SW 1271 (cell line): ENCODE measurements at regions not wholly inside any gene's neighbourhood (a gene's known extent, or its start where the extent isn't known, plus 50 kb on each side); places are given as distances from the start of the nearest gene placed in this dataset.

Experiments
- DNase-seq, 2 experiments: peaks; one replicate each; lab custom pipeline; 2025; lab: John Stamatoyannopoulos, UW

DNA sequence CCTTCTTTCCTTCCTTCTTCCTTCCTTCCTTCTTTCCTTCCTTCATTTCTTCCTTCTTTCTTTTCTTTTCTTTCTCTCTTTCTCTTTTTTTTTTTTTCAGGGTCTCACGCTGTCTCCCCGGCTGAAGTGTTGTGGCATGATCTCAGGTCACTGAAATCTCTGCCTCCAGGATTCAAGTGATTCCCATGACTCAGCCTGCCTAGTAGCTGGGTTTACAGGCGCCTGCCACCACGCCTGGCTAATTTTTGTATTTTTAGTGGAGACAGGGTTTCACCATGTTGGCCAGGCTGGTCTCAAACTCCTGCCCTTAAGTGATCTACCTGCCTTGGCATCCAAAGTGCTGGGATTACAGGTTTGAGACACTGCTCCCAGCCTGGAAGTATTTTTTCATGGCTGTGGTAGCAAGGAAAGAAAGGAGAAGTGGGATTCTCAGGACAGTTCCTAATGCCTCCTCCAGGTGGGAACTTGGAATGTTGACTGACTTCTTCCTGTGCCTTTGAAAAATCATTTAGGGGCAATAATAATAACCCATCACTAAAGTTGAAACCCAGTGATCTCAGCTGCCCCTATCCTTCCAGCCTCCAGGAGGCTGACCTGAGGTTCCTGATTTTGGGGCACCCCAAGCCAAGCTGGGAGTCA lies 89.3 kb upstream of the CELF4 start:
- no peak for DNase-seq

DNA sequence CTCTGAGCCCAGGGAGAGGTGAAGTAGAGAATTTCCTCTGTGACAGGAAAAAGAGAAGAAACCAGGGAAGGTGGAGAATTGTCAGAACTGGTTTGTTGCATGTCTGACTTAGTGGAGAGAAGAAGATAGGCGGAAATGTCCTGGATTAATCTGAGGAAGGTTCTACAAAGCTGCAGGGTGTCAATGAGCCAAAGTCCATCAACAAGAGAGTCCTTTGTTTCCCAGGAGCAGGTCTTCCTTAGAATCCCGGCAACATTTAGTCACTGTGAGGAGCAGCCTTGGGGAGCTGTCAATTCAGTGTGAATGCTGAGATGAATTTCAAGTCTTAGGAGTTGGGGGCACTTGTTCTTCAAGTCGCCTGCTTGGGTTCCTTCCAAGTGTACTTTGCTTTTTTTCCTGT lies 88.4 kb upstream of the CELF4 start:
- DNase-seq: no peak

GRCh38 chr18:37653618-37654017 lies 88.0 kb upstream of the CELF4 start:
- DNase-seq: no peak

DNA sequence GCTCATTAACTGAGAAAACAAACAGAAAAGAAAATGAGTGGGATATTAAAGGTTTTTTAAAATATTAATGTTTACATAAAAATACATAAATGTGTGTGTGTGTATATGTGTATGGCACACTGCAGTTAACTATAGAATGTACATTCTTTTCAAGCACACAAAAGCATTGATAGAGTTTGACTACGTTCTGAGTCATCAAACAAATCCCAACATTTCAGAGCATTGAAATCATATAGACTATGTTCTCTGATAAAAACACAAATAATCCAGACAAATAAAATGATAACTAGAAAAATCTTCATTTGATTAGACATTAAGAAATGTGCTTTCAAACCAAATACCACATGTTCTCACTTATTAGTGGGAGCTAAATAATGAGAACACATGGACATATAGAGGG lies 84.3 kb upstream of the CELF4 start:
- DNase-seq: no peak

GRCh38 chr18:37649416-37649815 lies 83.8 kb upstream of the CELF4 start:
- DNase-seq: no peak

DNA sequence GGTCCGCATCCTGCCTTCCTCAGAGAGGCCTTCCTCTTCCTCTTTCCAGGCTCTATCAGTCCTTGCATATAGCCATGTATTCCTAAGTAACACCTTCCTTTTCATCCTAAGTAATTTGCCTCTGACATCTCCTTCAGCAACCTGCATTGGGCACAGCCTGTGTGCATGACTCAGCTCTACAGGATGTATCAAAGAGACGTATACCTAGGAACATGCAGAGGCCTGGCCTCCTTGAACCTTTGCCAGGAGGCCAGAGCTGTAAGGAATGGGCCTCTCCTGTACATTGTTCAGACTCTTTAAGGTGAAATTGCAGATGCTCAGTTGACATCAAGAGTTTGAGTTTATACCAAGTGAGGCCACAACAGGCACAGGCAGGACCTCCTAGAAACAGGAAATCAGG lies 76.0 kb upstream of the CELF4 start:
- no peak for DNase-seq

- DNase-seq: no peak
Observed at GRCh38 chr18:37640504-37640903, 74.9 kb upstream of the CELF4 start.

DNA sequence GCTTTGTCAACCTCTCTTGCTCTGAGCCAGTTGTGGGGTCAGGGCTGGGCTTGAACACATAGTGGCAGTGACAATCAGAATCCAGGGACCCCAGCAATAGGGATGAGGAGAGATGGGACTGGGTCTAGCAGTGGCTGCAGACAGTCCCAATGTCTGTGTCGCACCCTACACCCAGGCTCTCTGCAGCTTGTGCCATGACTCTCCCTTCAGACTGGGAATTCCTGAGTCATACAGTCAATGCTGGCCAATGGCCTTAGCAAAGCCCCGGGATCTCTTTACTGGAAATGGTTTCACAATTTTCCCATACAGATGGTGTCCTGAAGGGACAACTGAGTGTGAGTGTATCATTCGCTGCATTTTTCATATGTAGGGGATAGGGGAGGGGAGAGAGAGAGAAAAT lies 74.2 kb upstream of the CELF4 start:
- DNase-seq: no peak

DNA sequence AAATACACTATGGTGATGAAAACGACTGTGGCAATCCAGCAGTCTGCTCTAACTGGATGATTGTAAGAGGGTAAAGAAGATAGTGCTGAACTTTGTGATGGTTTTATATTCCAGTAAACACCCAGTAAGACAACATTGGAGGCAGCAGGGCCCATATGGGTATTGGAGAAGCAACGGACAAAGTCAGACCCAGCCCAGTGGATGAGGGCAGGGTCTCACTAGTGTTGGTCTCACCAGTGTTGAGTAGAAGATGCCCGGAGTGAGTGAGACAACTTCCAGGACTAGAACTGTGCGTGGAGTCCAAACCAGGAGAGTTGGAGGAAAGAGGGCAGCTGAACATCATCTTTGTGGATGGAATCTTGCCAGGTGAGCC lies 71.9 kb upstream of the CELF4 start:
- no peak for DNase-seq

GRCh38 chr18:37636831-37637477 lies 71.4 kb upstream of the CELF4 start:
- no peak for DNase-seq

DNA sequence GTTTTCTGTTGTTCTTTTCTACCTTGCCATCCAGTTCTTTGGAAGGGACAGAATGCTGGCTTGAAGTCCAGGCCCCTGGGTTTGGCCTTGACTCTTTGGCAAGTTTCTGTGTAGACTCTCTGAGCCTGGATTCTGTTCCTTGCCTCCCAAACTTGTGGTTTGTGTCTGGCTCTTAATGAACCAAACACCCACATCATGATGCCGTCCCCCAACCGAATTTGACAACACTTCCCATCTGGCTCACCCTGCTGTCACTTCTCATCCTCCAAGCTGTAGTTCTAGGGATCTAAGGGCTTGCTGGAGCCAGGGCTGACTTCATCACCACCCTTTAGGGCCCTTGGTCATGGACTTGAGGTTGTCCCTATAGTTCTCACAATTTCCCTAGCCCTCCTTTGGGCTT lies 68.9 kb upstream of the CELF4 start:
- no peak for DNase-seq

- no peak for DNase-seq
Observed at GRCh38 chr18:37631422-37631821, 65.8 kb upstream of the CELF4 start.

DNA sequence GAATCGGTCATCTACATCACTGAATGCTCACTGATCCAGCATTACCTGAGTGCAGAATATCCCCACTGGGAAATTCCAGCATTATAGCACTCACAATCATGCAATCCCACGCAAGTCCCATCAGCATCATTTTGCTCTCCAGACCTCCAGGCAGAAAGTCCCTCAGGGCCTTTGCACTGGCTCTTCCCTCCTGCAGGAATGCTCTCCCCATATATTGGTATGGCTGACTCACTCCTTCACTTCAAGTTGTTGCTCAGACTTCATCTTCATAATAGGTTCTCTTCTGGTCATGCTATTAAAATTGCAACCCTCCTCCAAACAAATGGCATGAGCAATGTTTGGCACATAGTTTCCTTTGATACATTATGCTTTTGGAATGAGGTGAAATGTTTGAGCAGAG lies 64.7 kb upstream of the CELF4 start:
- no peak for DNase-seq

DNA sequence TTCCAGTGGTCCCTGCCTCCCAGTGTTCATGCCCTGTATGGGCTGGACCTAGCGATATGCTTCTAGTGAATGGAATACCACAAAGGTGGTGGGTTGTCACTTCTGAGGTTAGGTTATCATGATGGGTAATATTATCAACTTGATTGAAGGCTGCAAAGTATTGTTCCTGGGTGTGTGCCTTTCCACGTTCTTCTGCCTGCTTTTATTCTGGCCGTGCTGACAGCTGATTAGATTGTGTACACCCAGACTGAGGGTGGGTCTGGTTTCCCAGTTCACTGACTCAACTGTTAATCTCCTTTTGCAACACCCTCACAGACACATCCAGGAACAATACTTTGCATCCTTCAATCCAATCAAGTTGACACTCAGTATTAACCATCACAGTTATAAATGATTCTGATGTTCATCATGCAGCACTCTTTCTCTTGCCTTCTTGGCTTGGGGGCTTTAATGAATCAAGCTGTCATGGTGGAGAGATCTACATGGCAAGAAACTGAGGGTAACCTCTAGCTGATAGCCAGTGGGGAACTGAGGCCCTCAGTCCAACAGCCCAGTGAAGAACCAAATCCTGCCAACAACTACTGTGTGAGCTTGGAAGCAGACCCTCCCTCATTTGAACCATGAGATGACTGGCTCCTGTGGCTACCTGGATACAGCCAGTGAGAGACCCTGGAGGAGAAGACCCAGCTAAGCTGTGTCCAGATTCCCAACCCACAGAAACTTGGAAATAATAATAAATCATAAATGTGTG lies 63.0 kb upstream of the CELF4 start:
- no peak for DNase-seq

- no peak for DNase-seq
Observed at GRCh38 chr18:37624318-37624717, 58.7 kb upstream of the CELF4 start.

GRCh38 chr18:37619964-37620363 lies 54.4 kb upstream of the CELF4 start:
- DNase-seq: no peak

DNA sequence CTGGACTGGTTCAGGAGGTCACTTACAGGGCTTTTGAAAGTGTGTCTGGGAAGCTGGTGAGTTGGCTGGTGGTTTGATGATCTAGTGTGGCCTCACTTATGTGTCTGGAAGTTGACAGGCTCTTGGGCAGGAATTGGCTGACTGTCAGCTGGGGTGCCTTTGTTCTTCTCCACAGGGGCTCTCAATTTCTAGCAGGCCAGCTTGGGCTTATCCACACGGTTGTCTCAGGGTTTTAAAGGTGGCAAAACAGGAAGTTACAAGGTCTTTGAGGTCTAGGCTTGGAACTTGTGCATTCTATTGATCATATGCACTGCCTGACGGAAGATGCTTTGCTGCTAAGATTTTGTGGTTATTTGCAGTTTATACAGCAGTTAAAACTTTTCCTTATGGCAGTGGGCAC lies 52.0 kb upstream of the CELF4 start:
- no peak for DNase-seq
